MCF 10A (cell line): ENCODE measurements at regions not wholly inside any gene's neighbourhood (a gene's known extent, or its start where the extent isn't known, plus 50 kb on each side); places are given as distances from the start of the nearest gene placed in this dataset.

Experiments
- BruUV-seq: library from RNA; stranded (reverse); fragments of 400-500 nt; replicated peaks from 2 replicates; lab custom pipeline; 2021; lab: Mats Ljungman, UMichigan
- CTCF ChIA-PET: fragments of 300-600 bp; sonication (Branson Sonifier 250); formaldehyde crosslinking; extraction: SDS; loops from one replicate; lab custom pipeline; 2021; ENCODE audit warnings: antibody characterized with exemption, inconsistent platforms; lab: Yijun Ruan, JAX
- POLR2A ChIA-PET: fragments of 300-600, 350-650 bp; sonication (Branson Sonifier 250); formaldehyde crosslinking; extraction: SDS; loops from one replicate; lab custom pipeline; 2020; ENCODE audit warnings: antibody characterized with exemption, inconsistent platforms; lab: Yijun Ruan, JAX
- DNase-seq: peaks from one replicate; pipeline ENCODE4 v3.0.0-alpha.2; 2018; ENCODE audit not compliant: unreplicated experiment
- H3K27ac Mint-ChIP-seq: one replicate; pipeline ENCODE4 v1.8.0; 2022; ENCODE audit warnings: mild to moderate bottlenecking, low read depth, mixed read lengths; ENCODE audit not compliant: unreplicated experiment
- H3K27me3 Mint-ChIP-seq: one replicate; pipeline ENCODE4 v1.8.0; 2022; ENCODE audit warnings: mixed read lengths; ENCODE audit not compliant: insufficient read depth, unreplicated experiment
- H3K36me3 Mint-ChIP-seq: one replicate; pipeline ENCODE4 v1.8.0; 2022; ENCODE audit warnings: mild to moderate bottlenecking, moderate library complexity, mixed read lengths; ENCODE audit not compliant: insufficient read depth, unreplicated experiment
- H3K4me1 Mint-ChIP-seq: one replicate; pipeline ENCODE4 v1.8.0; 2022; ENCODE audit warnings: mixed read lengths; ENCODE audit not compliant: insufficient read depth, unreplicated experiment
- H3K4me3 Mint-ChIP-seq: one replicate; pipeline ENCODE4 v1.8.0; 2022; ENCODE audit warnings: mild to moderate bottlenecking, moderate library complexity, mixed read lengths; ENCODE audit not compliant: unreplicated experiment
- H3K9me3 Mint-ChIP-seq: one replicate; pipeline ENCODE4 v1.8.0; 2022; ENCODE audit warnings: mixed read lengths; ENCODE audit not compliant: unreplicated experiment
- CTCF ChIP-seq: fragments of 200-600 bp; IDR thresholded peaks from one replicate; pipeline ENCODE4 v1.8.0; 2022; ENCODE audit warnings: antibody characterized with exemption, mild to moderate bottlenecking; ENCODE audit not compliant: unreplicated experiment
- intact Hi-C: fragments of 100-400 bp; cut with micrococcal nuclease; formaldehyde crosslinking; loops from 2 replicates; pipeline ENCODE4 v1.14.1; 2022

- TF ChIP-seq CTCF, result no peak
- no TSS peak for BruUV-seq
- Mint-ChIP-seq H3K27ac (no peak overlapping the region), H3K9me3 (no peaks in the 10 kb centered on the region), H3K4me1 (no peaks in the 10 kb centered on the region), H3K4me3 (no peak overlapping the region), H3K36me3 (no peaks in the 10 kb centered on the region), H3K27me3 (no peaks in the 10 kb centered on the region)
- intact Hi-C loops, result no loop called here
- CTCF ChIA-PET, result no interaction called here
- POLR2A ChIA-PET, result no interaction called here
- no peak for DNase-seq
Observed at GRCh38 chr2:150759531-150759930, 272.1 kb upstream of the RND3 start.

GRCh38 chr2:150759106-150759505 lies 271.6 kb upstream of the RND3 start:
- H3K4me3 Mint-ChIP-seq, result no peak overlapping the region
- TF ChIP-seq CTCF, result no peak
- intact Hi-C loops, result no loop called here
- H3K27me3 Mint-ChIP-seq, result no peaks in the 10 kb centered on the region
- H3K9me3 Mint-ChIP-seq, result no peaks in the 10 kb centered on the region
- CTCF ChIA-PET, result interaction anchor here (0.6 kb wide), 1 partner anchor 175 kb away, joined by 4 read pairs; no protein-coding TSS in a partner anchor
- no peaks in the 10 kb centered on the region for H3K4me1 Mint-ChIP-seq
- H3K36me3 Mint-ChIP-seq, result no peaks in the 10 kb centered on the region
- POLR2A ChIA-PET, result no interaction called here
- BruUV-seq, result no TSS peak
- H3K27ac Mint-ChIP-seq, result no peak overlapping the region
- DNase-seq, result no peak

DNA sequence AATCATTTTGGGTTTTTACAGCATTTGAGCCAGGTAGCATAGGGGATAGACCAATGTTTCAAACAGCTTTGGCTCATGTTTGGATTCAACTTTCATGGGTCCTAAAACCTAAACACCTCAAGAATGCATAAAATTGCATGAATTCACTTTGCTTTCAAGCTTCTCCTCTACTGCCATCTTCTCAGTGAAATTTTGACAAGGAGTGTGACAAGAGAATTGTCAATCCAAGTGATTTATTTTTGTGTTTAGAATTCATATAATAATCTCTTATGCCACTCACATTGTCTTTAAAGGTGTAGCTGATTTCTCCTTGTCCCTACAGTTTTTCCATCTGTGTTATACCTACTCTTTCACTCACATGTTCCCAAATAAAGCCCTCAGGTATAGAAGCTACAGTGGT lies 264.8 kb upstream of the RND3 start:
- DNase-seq, result no peak
- POLR2A ChIA-PET, result no interaction called here
- Mint-ChIP-seq H3K36me3 (no peaks in the 10 kb centered on the region), H3K27ac (no peak overlapping the region), H3K9me3 (no peaks in the 10 kb centered on the region), H3K27me3 (no peaks in the 10 kb centered on the region), H3K4me1 (no peaks in the 10 kb centered on the region), H3K4me3 (no peak overlapping the region)
- CTCF ChIA-PET, result interaction anchor here (0.8 kb wide), 1 partner anchor 11 kb away, joined by 3 read pairs; no protein-coding TSS in a partner anchor
- intact Hi-C loops, result no loop called here
- no TSS peak for BruUV-seq
- no peak for TF ChIP-seq CTCF

GRCh38 chr2:150750720-150751119 lies 263.3 kb upstream of the RND3 start:
- Mint-ChIP-seq H3K4me1 (no peaks in the 10 kb centered on the region), H3K27ac (no peak overlapping the region)

More at GRCh38 chr2:150750720-150751119, 263.3 kb upstream of the RND3 start:
- no TSS peak for BruUV-seq
- intact Hi-C loops, result no loop called here
- Mint-ChIP-seq H3K36me3 (no peaks in the 10 kb centered on the region), H3K9me3 (no peaks in the 10 kb centered on the region), H3K27me3 (no peaks in the 10 kb centered on the region), H3K4me3 (no peak overlapping the region)
- ChIA-PET CTCF (no interaction called here), POLR2A (no interaction called here)
- TF ChIP-seq CTCF, result no peak
- no peak for DNase-seq
